ENCODE measurements at regions not wholly inside any gene's neighbourhood (a gene's known extent, or its start where the extent isn't known, plus 50 kb on each side); places are given as distances from the start of the nearest gene placed in this dataset.

- TF ChIP-seq CTCF (IDR thresholded peaks at IDR 0.05; ENCODE audit: low read depth, low read length): no peak
- TF ChIP-seq EZH2phosphoT487 (IDR thresholded peaks at IDR 0.05; ENCODE audit: low read depth): no peak
Measured at GRCh38 chr12:30120522-30120921, 336.8 kb upstream of the TMTC1 start.

Data from OCI-LY3 (cell line).